Lung (tissue), 11 donors: ENCODE measurements at regions not wholly inside any gene's neighbourhood (a gene's known extent, or its start where the extent isn't known, plus 50 kb on each side); places are given as distances from the start of the nearest gene placed in this dataset.
A peak's percentile ranks its signal among the peaks of the same experiment; 100 is the strongest.

Experiments used
- ATAC-seq: fragments of 200-7000 bp; cut with Tn5 transposase; one replicate; pipeline ENCODE4 v1.9.1; 2020; ENCODE audit warnings: moderate number of reproducible peaks; ENCODE audit not compliant: insufficient read depth, low FRiP score
- DNase-seq, 3 donors: peaks; one replicate each; pipeline ENCODE4 v3.0.0-alpha.2; 2013 to 2017
- H3K27ac ChIP-seq, 2 donors: one replicate each; pipeline ENCODE4 v1.5.1; 2013; ENCODE audit warnings: mild to moderate bottlenecking in 2 of 2, moderate library complexity in 2 of 2, control low read depth in 1 of 2, inconsistent platforms in 1 of 2, low read depth in 1 of 2, low read length in 1 of 2
- H3K27me3 ChIP-seq, 3 donors: one replicate each; pipeline ENCODE4 v1.5.1; 2013; ENCODE audit warnings: low read length in 2 of 3; ENCODE audit not compliant: control insufficient read depth in 3 of 3, insufficient read depth in 3 of 3
- H3K36me3 ChIP-seq, 4 donors: one replicate each; pipeline ENCODE4 v1.5.1; 2013; ENCODE audit warnings: low read length in 4 of 4, mild to moderate bottlenecking in 1 of 4, moderate library complexity in 1 of 4; ENCODE audit not compliant: control insufficient read depth in 4 of 4, insufficient read depth in 4 of 4
- H3K4me1 ChIP-seq, 5 donors: one replicate each; pipeline ENCODE4 v1.5.1; 2013; ENCODE audit warnings: low read length in 5 of 5, mild to moderate bottlenecking in 2 of 5, moderate library complexity in 1 of 5; ENCODE audit not compliant: control insufficient read depth in 5 of 5, insufficient read depth in 5 of 5
- H3K4me3 ChIP-seq: one replicate; pipeline ENCODE4 v1.5.1; 2013; ENCODE audit warnings: mild to moderate bottlenecking, control low read depth, moderate library complexity
- H3K9ac ChIP-seq, 2 donors: one replicate each; pipeline ENCODE4 v1.5.1; 2013; ENCODE audit warnings: low read length in 2 of 2, control low read depth in 1 of 2; ENCODE audit not compliant: insufficient read depth in 1 of 2
- H3K9me3 ChIP-seq, 4 donors: one replicate each; pipeline ENCODE4 v1.5.1; 2013; ENCODE audit warnings: low read length in 3 of 4, mild to moderate bottlenecking in 1 of 4, moderate library complexity in 1 of 4; ENCODE audit not compliant: control insufficient read depth in 4 of 4, insufficient read depth in 3 of 4
- CTCF ChIP-seq: IDR thresholded peaks from 2 replicates; pipeline ENCODE4 v1.5.1; 2012; ENCODE audit warnings: mild to moderate bottlenecking; ENCODE audit errors: control extremely low read depth, extremely low read depth
- WGBS, 2 donors: extraction: QIAGEN DNeasy Blood & Tissue Kit; methylation state at CpG; one replicate each; pipeline ENCODE4 v1.1.7; 2013; 5-methylcytosine and 5-hydroxymethylcytosine counted together
- donor health status: control.
- donor health status: control.
- donor health status: Bipolar disorder and iron deficiency.
- donor health status: healthy.
- donor health status: DM: yes; HTN: yes; CAD: no.

- Histone ChIP-seq H3K9me3 (no peaks in the 10 kb centered on the region), H3K36me3 (no peaks in the 10 kb centered on the region), H3K4me1 (no peaks in the 10 kb centered on the region), H3K27me3 (no peaks in the 10 kb centered on the region), H3K27ac (no peak overlapping the region), H3K9ac (no peak overlapping the region), H3K4me3 (no peak overlapping the region)
- 55 to 64% methylated on average over 7 of the region's 7 CpGs for WGBS, 2 donors
- no peak for ATAC-seq
- no peak for TF ChIP-seq CTCF
- DNase-seq, result peak in 1 of 3 donors; percentile 14
These were observed 182.8 kb upstream of the CHRM2 start for GRCh38 chr7:136685501-136686173.

GRCh38 chr7:136677471-136678365 lies 190.7 kb upstream of the CHRM2 start:
- Histone ChIP-seq H3K27me3 (no peaks in the 10 kb centered on the region), H3K4me3 (no peak overlapping the region), H3K27ac (no peak overlapping the region), H3K9ac (no peak overlapping the region), H3K36me3 (no peaks in the 10 kb centered on the region), H3K4me1 (no peaks in the 10 kb centered on the region), H3K9me3 (peaks cover 0 to 7% (median 2%) of the 10 kb centered on the region in 4 donors)
- ATAC-seq (no peak), DNase-seq (no peak)
- no peak for TF ChIP-seq CTCF
- WGBS, 2 donors, result 68 to 73% methylated on average over 9 of the region's 9 CpGs

GRCh38 chr7:136667584-136667983 lies 200.9 kb upstream of the CHRM2 start:
- no peaks in the 10 kb centered on the region for H3K4me1 ChIP-seq
- no peak for TF ChIP-seq CTCF
- ATAC-seq (no peak), DNase-seq (no peak)
- peaks cover 0 to 8% (median 2%) of the 10 kb centered on the region in 4 donors for H3K9me3 ChIP-seq
- H3K27ac ChIP-seq, result no peak overlapping the region
- H3K36me3 ChIP-seq, result no peaks in the 10 kb centered on the region
- no peaks in the 10 kb centered on the region for H3K27me3 ChIP-seq
- no peak overlapping the region for H3K4me3 ChIP-seq
- H3K9ac ChIP-seq, result no peak overlapping the region
- WGBS, 2 donors, result 55 to 72% methylated on average over 1 of the region's 1 CpG
